ENCODE measurements at regions not wholly inside any gene's neighbourhood (a gene's known extent, or its start where the extent isn't known, plus 50 kb on each side); places are given as distances from the start of the nearest gene placed in this dataset.
"Not testable (repeated sequence)": the region's sequence is repeated elsewhere in the genome, so short reads cannot be mapped to it uniquely, and the experiment has no call there.

- no peak for ATAC-seq
These were observed 497.0 kb upstream of the PHF14 start for GRCh38 chr7:10476642-10477041.

GRCh38 chr7:10483671-10484070 lies 490.0 kb upstream of the PHF14 start:
- H3K4me1 Mint-ChIP-seq (ENCODE audit: low read depth), result no peaks in the 10 kb centered on the region
- no peak for TF ChIP-seq CTCF (IDR thresholded peaks at IDR 0.05)
- DNase-seq (no peak), ATAC-seq (no peak)
- ChIA-PET CTCF (no interaction called here), POLR2A (no interaction called here)
- intact Hi-C loops (cut with micrococcal nuclease), result no loop called here
- H3K4me3 Mint-ChIP-seq, result no peak overlapping the region
- H3K27ac Mint-ChIP-seq, result no peak overlapping the region
- no peaks in the 10 kb centered on the region for H3K27me3 Mint-ChIP-seq
- H3K9me3 Mint-ChIP-seq, result no peaks in the 10 kb centered on the region
- H3K36me3 Mint-ChIP-seq (ENCODE audit: low read depth), result no peaks in the 10 kb centered on the region

More at GRCh38 chr7:10476642-10477041, 497.0 kb upstream of the PHF14 start:
- Mint-ChIP-seq H3K27ac (no peak overlapping the region), H3K4me3 (no peak overlapping the region), H3K9me3 (no peaks in the 10 kb centered on the region), H3K27me3 (no peaks in the 10 kb centered on the region), H3K4me1 (ENCODE audit: low read depth) (no peaks in the 10 kb centered on the region), H3K36me3 (ENCODE audit: low read depth) (no peaks in the 10 kb centered on the region)
- ChIA-PET POLR2A (no interaction called here), CTCF (no interaction called here)
- DNase-seq, result no peak
- no peak for TF ChIP-seq CTCF (IDR thresholded peaks at IDR 0.05)
- intact Hi-C loops (cut with micrococcal nuclease), result no loop called here

DNA sequence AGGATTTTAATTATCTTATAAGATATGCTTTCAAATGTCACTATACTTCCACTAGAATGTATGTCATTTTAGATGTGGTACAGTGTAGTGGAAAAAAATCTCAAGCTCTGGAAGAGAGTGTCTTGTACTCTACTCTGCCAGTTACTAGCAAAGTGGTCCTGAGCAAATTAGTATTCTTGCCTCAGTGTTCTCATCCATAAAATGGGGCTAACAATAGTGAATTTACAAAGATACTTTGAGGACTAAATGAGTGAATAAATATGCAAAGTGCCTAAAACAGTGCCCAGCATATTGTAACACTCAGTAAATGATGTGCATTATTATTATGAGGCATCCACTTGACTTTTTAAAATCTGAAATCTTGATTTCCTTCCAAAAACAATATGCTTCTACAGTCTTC lies 488.9 kb upstream of the PHF14 start:
- Mint-ChIP-seq H3K4me1 (ENCODE audit: low read depth) (no peaks in the 10 kb centered on the region), H3K27me3 (no peaks in the 10 kb centered on the region), H3K4me3 (no peak overlapping the region), H3K9me3 (no peaks in the 10 kb centered on the region), H3K27ac (no peak overlapping the region), H3K36me3 (ENCODE audit: low read depth) (no peaks in the 10 kb centered on the region)
- ChIA-PET CTCF (no interaction called here), POLR2A (no interaction called here)
- no peak for DNase-seq
- no peak for TF ChIP-seq CTCF (IDR thresholded peaks at IDR 0.05)
- intact Hi-C loops (cut with micrococcal nuclease), result no loop called here
- ATAC-seq, result no peak

DNA sequence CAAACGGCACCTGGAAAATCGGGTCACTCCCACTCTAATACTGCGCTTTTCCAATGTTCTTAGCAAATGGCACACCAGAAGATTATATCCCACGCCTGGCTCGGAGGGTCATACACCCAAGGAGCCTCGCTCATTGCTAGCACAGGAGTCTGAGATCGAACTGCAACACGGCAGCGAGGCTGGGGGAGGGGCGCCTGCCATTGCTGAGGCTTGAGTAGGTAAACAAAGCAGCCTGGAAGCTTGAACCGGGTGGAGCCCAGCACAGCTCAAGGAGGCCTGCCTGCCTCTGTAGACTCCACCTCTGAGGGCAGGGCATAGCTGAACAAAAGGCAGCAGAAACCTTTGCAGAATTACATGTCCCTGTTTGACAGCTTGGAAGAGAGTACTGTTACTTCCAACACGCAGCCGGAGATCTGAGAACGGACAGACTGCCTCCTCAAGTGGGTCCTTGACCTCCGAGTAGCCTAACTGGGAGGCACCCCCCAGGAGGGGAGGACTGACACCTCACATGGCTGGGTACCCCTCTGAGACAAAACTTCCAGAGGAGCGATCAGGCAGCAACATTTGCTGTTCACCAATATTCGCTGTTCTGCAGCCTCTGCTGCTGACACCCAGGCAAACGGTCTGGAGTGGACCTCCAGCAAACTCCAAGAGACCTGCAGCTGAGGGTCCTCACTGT lies 472.3 kb upstream of the PHF14 start:
- intact Hi-C loops (cut with micrococcal nuclease); H3K4me1 Mint-ChIP-seq (ENCODE audit: low read depth); H3K27me3 Mint-ChIP-seq; H3K4me3 Mint-ChIP-seq; H3K36me3 Mint-ChIP-seq (ENCODE audit: low read depth); POLR2A ChIA-PET; CTCF ChIA-PET; DNase-seq; ATAC-seq; H3K27ac Mint-ChIP-seq: not testable (repeated sequence)
- H3K9me3 Mint-ChIP-seq, result peaks cover 12% of the 10 kb centered on the region

DNA sequence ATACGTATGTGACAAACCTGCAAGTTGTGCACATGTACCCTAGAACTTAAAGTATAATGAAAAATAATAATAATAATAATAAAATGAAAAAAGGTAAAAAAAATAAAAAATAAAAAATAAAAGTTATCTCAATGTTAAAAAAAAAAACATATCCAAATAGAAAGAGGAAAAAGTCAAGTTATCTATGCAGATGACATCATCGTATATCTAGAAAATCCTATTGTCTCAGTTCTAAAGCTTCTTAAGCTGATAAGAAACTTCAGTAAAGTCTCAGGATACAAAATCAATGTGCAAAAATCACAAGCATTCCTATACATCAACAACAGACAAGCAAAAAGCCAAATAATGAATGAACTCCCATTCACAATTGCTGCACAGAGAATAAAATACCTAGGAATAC lies 466.6 kb upstream of the PHF14 start:
- Mint-ChIP-seq H3K27ac (no peak overlapping the region), H3K36me3 (ENCODE audit: low read depth) (no peaks in the 10 kb centered on the region), H3K27me3 (no peaks in the 10 kb centered on the region), H3K4me3 (no peak overlapping the region), H3K4me1 (ENCODE audit: low read depth) (no peaks in the 10 kb centered on the region), H3K9me3 (peaks cover 9% of the 10 kb centered on the region)
- ATAC-seq (no peak), DNase-seq (no peak)
- TF ChIP-seq CTCF (IDR thresholded peaks at IDR 0.05), result no peak
- ChIA-PET CTCF (no interaction called here), POLR2A (no interaction called here)
- intact Hi-C loops (cut with micrococcal nuclease), result no loop called here

GRCh38 chr7:10521306-10521705 lies 452.4 kb upstream of the PHF14 start:
- H3K4me3 Mint-ChIP-seq, result no peak overlapping the region
- ChIA-PET POLR2A (no interaction called here), CTCF (no interaction called here)
- no peaks in the 10 kb centered on the region for H3K36me3 Mint-ChIP-seq (ENCODE audit: low read depth)
- no peaks in the 10 kb centered on the region for H3K4me1 Mint-ChIP-seq (ENCODE audit: low read depth)
- ATAC-seq (no peak), DNase-seq (no peak)
- TF ChIP-seq CTCF (IDR thresholded peaks at IDR 0.05), result no peak
- intact Hi-C loops (cut with micrococcal nuclease), result no loop called here
- H3K27me3 Mint-ChIP-seq, result no peaks in the 10 kb centered on the region
- H3K9me3 Mint-ChIP-seq, result no peaks in the 10 kb centered on the region
- no peak overlapping the region for H3K27ac Mint-ChIP-seq

DNA sequence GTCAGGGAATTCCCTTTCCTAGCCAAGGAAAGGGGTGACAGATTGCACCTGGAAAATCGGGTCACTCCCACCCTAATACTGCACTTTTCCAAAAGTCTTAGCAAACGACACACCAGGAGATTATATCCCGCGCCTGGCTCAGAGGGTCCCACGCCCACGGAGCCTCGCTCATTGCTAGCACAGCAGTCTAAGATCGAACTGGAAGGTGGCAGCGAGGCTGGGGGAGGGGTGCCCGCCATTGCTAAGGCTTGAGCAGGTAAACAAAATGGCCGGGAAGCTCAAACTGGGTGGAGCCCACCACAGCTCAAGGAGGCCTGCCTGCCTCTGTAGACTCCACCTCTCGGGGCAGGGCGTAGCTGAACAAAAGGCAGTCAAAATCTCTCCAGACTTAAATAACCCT lies 440.2 kb upstream of the PHF14 start:
- POLR2A ChIA-PET; ATAC-seq; H3K9me3 Mint-ChIP-seq; H3K4me3 Mint-ChIP-seq; H3K36me3 Mint-ChIP-seq (ENCODE audit: low read depth); H3K27ac Mint-ChIP-seq; H3K27me3 Mint-ChIP-seq; H3K4me1 Mint-ChIP-seq (ENCODE audit: low read depth); DNase-seq; CTCF ChIA-PET; intact Hi-C loops (cut with micrococcal nuclease): not testable (repeated sequence)
